ENCODE measurements at regions not wholly inside any gene's neighbourhood (a gene's known extent, or its start where the extent isn't known, plus 50 kb on each side); places are given as distances from the start of the nearest gene placed in this dataset.
A peak's percentile ranks its signal among the peaks of the same experiment; 100 is the strongest.

- no peak overlapping the region for H2AK5ac ChIP-seq (ENCODE audit: low read depth, low read length)
- no peaks in the 10 kb centered on the region for H3K4me1 ChIP-seq (ENCODE audit: control insufficient read depth, insufficient read depth, low read length)
- peak overlapping the region; percentile 45 for H2AFZ ChIP-seq (replicated peaks; ENCODE audit: low read length, poor library complexity)
- no peak overlapping the region for H4K5ac ChIP-seq (ENCODE audit: low read depth, low read length)
- H3K36me3 ChIP-seq (ENCODE audit: control insufficient read depth, insufficient read depth, low read length): no peaks in the 10 kb centered on the region
- CTCF ChIA-PET: no interaction called here
- H3K4ac ChIP-seq (ENCODE audit: low read depth, low read length): no peak overlapping the region
- in situ Hi-C loops (cut with MboI; ENCODE audit: low sequenced_read_pairs): no loop called here
- TF ChIP-seq RCOR1 (IDR thresholded peaks at IDR 0.05; ENCODE audit: insufficient replicate concordance, low read length): no peak
- TF ChIP-seq MAFK (IDR thresholded peaks at IDR 0.05; ENCODE audit: low read depth, low read length): peak; percentile 62
- no peak overlapping the region for H3K27ac ChIP-seq (ENCODE audit: insufficient read depth, low read length)
- no peak overlapping the region for H3K23ac ChIP-seq (ENCODE audit: low read depth, low read length)
- H2BK120ac ChIP-seq (ENCODE audit: low read depth, low read length): no peak overlapping the region
- H3K79me1 ChIP-seq (ENCODE audit: low read depth in 1 of 2, low read length in 2 of 2): no peaks in the 10 kb centered on the region
- H3K27me3 ChIP-seq (ENCODE audit: control insufficient read depth, insufficient read depth, low read length): peaks cover 14% of the 10 kb centered on the region
- no peak overlapping the region for H3K9ac ChIP-seq (ENCODE audit: low read depth, low read length)
- no peak overlapping the region for H3K18ac ChIP-seq (ENCODE audit: low read depth, low read length)
- H3K56ac ChIP-seq (ENCODE audit: extremely low read depth, insufficient read depth, low read length): no peak overlapping the region
- H3K4me3 ChIP-seq (ENCODE audit: insufficient read depth, low read depth, low read length): no peak overlapping the region
- no peak overlapping the region for H2BK5ac ChIP-seq (ENCODE audit: low read depth, low read length, poor library complexity, severe bottlenecking)
- H4K91ac ChIP-seq (ENCODE audit: insufficient read depth, low read depth, low read length): no peak overlapping the region
- no peak overlapping the region for H2BK15ac ChIP-seq (ENCODE audit: low read depth, low read length)
- H3K4me2 ChIP-seq (ENCODE audit: low read depth, low read length): no peak overlapping the region
- H4K20me1 ChIP-seq (ENCODE audit: insufficient read depth, low read length): no peaks in the 10 kb centered on the region
- 74% methylated on average over 5 of the region's 12 CpGs; no CpG with 5 or more reads in 1 of the 2 experiments for WGBS, 2 experiments (ENCODE audit: extremely low coverage in 2 of 2, insufficient read length in 1 of 2)
- no peak overlapping the region for H2BK20ac ChIP-seq (ENCODE audit: low read depth, low read length)
- ATAC-seq (ENCODE audit: low read depth): no peak
- no peak overlapping the region for H3K14ac ChIP-seq (replicated peaks; ENCODE audit: low read depth, low read length)
- no peaks in the 10 kb centered on the region for H3K9me1 ChIP-seq (ENCODE audit: insufficient read depth, low read length)
- no peak overlapping the region for H4K8ac ChIP-seq (ENCODE audit: low read depth in 2 of 2, low read length in 2 of 2)
- BruUV-seq (replicated peaks): no TSS peak
- no peak overlapping the region for H2AK9ac ChIP-seq (replicated peaks; ENCODE audit: low read depth, low read length, poor library complexity)
- intact Hi-C loops (cut with micrococcal nuclease): no loop called here
- POLR2A ChIA-PET (ENCODE audit: unreplicated experiment): no interaction called here
- dilution Hi-C loops (cut with HindIII; ENCODE audit: low sequenced_read_pairs, unreplicated experiment): no loop called here
- H3K9me3 ChIP-seq (ENCODE audit: control insufficient read depth, insufficient read depth, low read length): no peaks in the 10 kb centered on the region
- DNase-seq: no peak
Observed at GRCh38 chr20:24746351-24746685, 202.8 kb upstream of the CST7 start.
